GM12878 (cell line): ENCODE measurements at regions not wholly inside any gene's neighbourhood (a gene's known extent, or its start where the extent isn't known, plus 50 kb on each side); places are given as distances from the start of the nearest gene placed in this dataset.

Experiments
- ATAC-seq: fragments of 200-7000 bp; cut with Tn5 transposase; 3 replicates; pipeline ENCODE4 v1.9.1; 2020; ENCODE audit warnings: mild to moderate bottlenecking, moderate library complexity
- BruUV-seq: library from RNA; stranded (reverse); fragments of 400-500 nt; replicated peaks from 2 replicates; lab custom pipeline; 2021; lab: Mats Ljungman, UMichigan
- CTCF ChIA-PET: fragments of 300-600 bp; sonication (Branson Sonifier 250); formaldehyde crosslinking; extraction: SDS; loops from one replicate; lab custom pipeline; 2021; ENCODE audit warnings: inconsistent platforms; lab: Yijun Ruan, JAX
- POLR2A ChIA-PET: fragments of 350-600 bp; formaldehyde crosslinking; extraction: SDS; loops from one replicate; lab custom pipeline; 2021; ENCODE audit warnings: inconsistent platforms; lab: Charles Lee
- RAD21 ChIA-PET: fragments of 300-600 bp; sonication (Branson Sonifier 250); formaldehyde crosslinking; loops from one replicate; lab custom pipeline; 2023; ENCODE audit warnings: antibody characterized with exemption; ENCODE audit not compliant: unreplicated experiment; lab: Charles Lee
- SMC1A ChIA-PET: fragments of 300-600 bp; sonication (Branson Sonifier 250); formaldehyde crosslinking; loops from one replicate; lab custom pipeline; 2023; ENCODE audit not compliant: unreplicated experiment, uncharacterized antibody; lab: Charles Lee
- DNase-seq: peaks from one replicate; pipeline ENCODE4 v3.0.0-alpha.2; 2011; ENCODE audit warnings: low read depth, low spot score
- FAIRE-seq: peaks from 3 replicates; lab custom pipeline; 2011; peaks lifted over from hg19 to GRCh38; lab: Jason Lieb, UNC
- H2AFZ ChIP-seq: 2 replicates; pipeline ENCODE4 v1.6.0; 2011; ENCODE audit warnings: low read depth, low read length, control low read depth; ENCODE audit not compliant: control insufficient read depth
- H3K27ac ChIP-seq: 2 replicates; pipeline ENCODE4 v1.5.1; 2011; ENCODE audit warnings: control low read depth; ENCODE audit not compliant: control insufficient read depth, insufficient read depth
- H3K27me3 ChIP-seq, 2 experiments: replicated peaks in 1 of 2; 2 replicates each; pipeline versions ENCODE4 v1.6.0 to v1.6.1; 2011; ENCODE audit warnings: low read length in 1 of 2; ENCODE audit not compliant: control insufficient read depth in 2 of 2, insufficient read depth in 2 of 2
- H3K36me3 ChIP-seq, 2 experiments: 2 replicates each; pipeline ENCODE4 v1.5.1; 2011; ENCODE audit warnings: low read length in 1 of 2; ENCODE audit not compliant: control insufficient read depth in 2 of 2, insufficient read depth in 2 of 2
- H3K4me1 ChIP-seq: 2 replicates; pipeline ENCODE4 v1.6.1; 2011; ENCODE audit warnings: mild to moderate bottlenecking, low read length, moderate library complexity, mixed read lengths; ENCODE audit not compliant: control insufficient read depth, insufficient read depth
- H3K4me2 ChIP-seq: 2 replicates; pipeline ENCODE4 v1.6.0; 2011; ENCODE audit warnings: control low read depth; ENCODE audit not compliant: control insufficient read depth, insufficient read depth
- H3K4me3 ChIP-seq: fragments of 200-600 bp; sonication (generic); 2 replicates; pipeline ENCODE4 v1.5.1; 2016
- H3K79me2 ChIP-seq: 2 replicates; pipeline ENCODE4 v1.6.0; 2011; ENCODE audit warnings: low read length; ENCODE audit not compliant: control insufficient read depth, insufficient read depth
- H3K9ac ChIP-seq: 2 replicates; pipeline ENCODE4 v1.8.0; 2011; ENCODE audit warnings: low read length, control low read depth, mixed read lengths; ENCODE audit not compliant: control insufficient read depth, insufficient read depth
- H3K9me3 ChIP-seq: replicated peaks from 3 replicates; pipeline ENCODE4 v1.5.1; 2011; ENCODE audit warnings: mild to moderate bottlenecking, low read length; ENCODE audit not compliant: control insufficient read depth, insufficient read depth
- H4K20me1 ChIP-seq: 2 replicates; pipeline ENCODE4 v1.6.0; 2011; ENCODE audit not compliant: control insufficient read depth, insufficient read depth
- CHD2 ChIP-seq: IDR thresholded peaks from 2 replicates; pipeline ENCODE4 v1.6.1; 2011; ENCODE audit warnings: low read depth, low read length, improper control_type of control experiment, borderline replicate concordance
- JUND ChIP-seq: IDR thresholded peaks from 2 replicates; pipeline ENCODE4 v1.6.1; 2012; ENCODE audit warnings: low read depth, mild to moderate bottlenecking, low read length, improper control_type of control experiment, moderate library complexity
- LARP7 ChIP-seq: fragments of 450-650 bp; IDR thresholded peaks from 2 replicates; pipeline ENCODE4 v1.6.1; 2017; ENCODE audit warnings: mild to moderate bottlenecking
- MEF2B ChIP-seq: fragments of 450-650 bp; IDR thresholded peaks from 2 replicates; pipeline ENCODE4 v1.6.1; 2018; ENCODE audit warnings: mild to moderate bottlenecking, moderate library complexity; ENCODE audit not compliant: partially characterized antibody, poor library complexity, severe bottlenecking
- MTA2 ChIP-seq: fragments of 450-650 bp; IDR thresholded peaks from 2 replicates; pipeline ENCODE4 v1.6.1; 2016; ENCODE audit warnings: low read depth, mild to moderate bottlenecking, moderate library complexity
- MYB ChIP-seq: fragments of 150-350 bp; IDR thresholded peaks from 2 replicates; pipeline ENCODE4 v1.6.1; 2014; ENCODE audit warnings: mild to moderate bottlenecking, low read depth, low read length, borderline replicate concordance
- NFXL1 ChIP-seq: fragments of 450-650 bp; IDR thresholded peaks from 2 replicates; pipeline ENCODE4 v1.6.1; 2017; ENCODE audit warnings: antibody characterized with exemption, mild to moderate bottlenecking, borderline replicate concordance
- NR2C1 ChIP-seq: fragments of 450-650 bp; IDR thresholded peaks from 2 replicates; pipeline ENCODE4 v1.6.1; 2017; ENCODE audit warnings: antibody characterized with exemption, mild to moderate bottlenecking, moderate library complexity
- NR2C2 ChIP-seq: IDR thresholded peaks from 2 replicates; pipeline ENCODE4 v1.6.1; 2011; ENCODE audit warnings: borderline replicate concordance, low read depth; ENCODE audit not compliant: control insufficient read depth, insufficient read length
- NR2F1 ChIP-seq: fragments of 450-650 bp; conservative IDR thresholded peaks from 2 replicates; pipeline ENCODE4 v1.6.1; 2017; ENCODE audit warnings: mild to moderate bottlenecking
- NRF1 ChIP-seq: conservative IDR thresholded peaks from 2 replicates; pipeline ENCODE4 v1.6.1; 2011; ENCODE audit warnings: mild to moderate bottlenecking, low read depth, low read length, improper control_type of control experiment
- POU2F2 ChIP-seq: IDR thresholded peaks from 3 replicates; pipeline ENCODE4 v1.6.1; 2011; ENCODE audit warnings: low read depth, mild to moderate bottlenecking, low read length, borderline replicate concordance
- RFX5 ChIP-seq: IDR thresholded peaks from 2 replicates; pipeline ENCODE4 v1.6.1; 2011; ENCODE audit warnings: low read depth, low read length, improper control_type of control experiment
- SIN3A ChIP-seq: IDR thresholded peaks from 2 replicates; pipeline ENCODE4 v1.6.1; 2012; ENCODE audit warnings: low read depth, low read length, improper control_type of control experiment
- SP1 ChIP-seq: IDR thresholded peaks from one replicate; pipeline ENCODE4 v1.6.1; 2011; ENCODE audit warnings: low read depth, low read length
- TCF3 ChIP-seq: IDR thresholded peaks from 2 replicates; pipeline ENCODE4 v1.6.1; 2012; ENCODE audit warnings: low read depth, mild to moderate bottlenecking, low read length, borderline replicate concordance; ENCODE audit not compliant: insufficient read depth
- USF2 ChIP-seq: IDR thresholded peaks from 2 replicates; pipeline ENCODE4 v1.6.1; 2011; ENCODE audit warnings: low read depth, low read length, improper control_type of control experiment, borderline replicate concordance
- ZBTB11 ChIP-seq: fragments of 450-650 bp; formaldehyde crosslinking; IDR thresholded peaks from 2 replicates; pipeline ENCODE4 v1.5.0; 2022; ENCODE audit warnings: mild to moderate bottlenecking, missing genetic modification characterization
- ZNF217 ChIP-seq: fragments of 450-650 bp; IDR thresholded peaks from 2 replicates; pipeline ENCODE4 v1.6.1; 2017; ENCODE audit warnings: antibody characterized with exemption, mild to moderate bottlenecking
- WGBS: methylation state at CpG from one replicate; pipeline ENCODE4 v1.1.6; 2016; ENCODE audit warnings: low lambda C conversion rate; ENCODE audit not compliant: insufficient replicate concordance, insufficient coverage; ENCODE audit errors: missing lambda C conversion rate; 5-methylcytosine and 5-hydroxymethylcytosine counted together
- in situ Hi-C: fragments of 300-500 bp; cut with MboI; formaldehyde crosslinking; loops from 9 replicates; pipeline ENCODE4 v1.14.3; 2018; ENCODE audit warnings: mixed read lengths
- intact Hi-C: fragments of 100-400 bp; cut with micrococcal nuclease; formaldehyde crosslinking; loops from one replicate; pipeline ENCODE4 v1.14.2; 2022; ENCODE audit not compliant: unreplicated experiment

GRCh38 chr2:79320871-79321270, 161.3 kb upstream of the REG3A start:
- in situ Hi-C loops: no loop called here
- RAD21 ChIA-PET: no interaction called here

More at GRCh38 chr2:79320871-79321270, 161.3 kb upstream of the REG3A start:
- no peak for TF ChIP-seq POU2F2
- no peak for TF ChIP-seq TCF3
- TF ChIP-seq SIN3A: no peak
- TF ChIP-seq CHD2: no peak
- TF ChIP-seq RFX5: no peak
- TF ChIP-seq USF2: no peak
- no peak for TF ChIP-seq NFXL1
- TF ChIP-seq MEF2B: no peak
- TF ChIP-seq MYB: no peak
- TF ChIP-seq LARP7: no peak
- TF ChIP-seq SP1: no peak
- no peak for TF ChIP-seq NRF1
- TF ChIP-seq NR2C1: no peak
- no peak for TF ChIP-seq NR2C2
- TF ChIP-seq ZBTB11 (CRISPR knock-in tag): no peak
- TF ChIP-seq NR2F1: no peak
- TF ChIP-seq JUND: no peak
- no peak for TF ChIP-seq MTA2
- TF ChIP-seq ZNF217: no peak
- TF ChIP-seq, all 136 proteins: peak for 0
- Histone ChIP-seq H2AFZ (no peak overlapping the region), H3K27ac (no peak overlapping the region), H4K20me1 (no peaks in the 10 kb centered on the region), H3K9ac (no peak overlapping the region), H3K9me3 (no peaks in the 10 kb centered on the region), H3K27me3 (no peaks in the 10 kb centered on the region), H3K4me2 (no peak overlapping the region), H3K4me3 (no peak overlapping the region), H3K36me3 (no peaks in the 10 kb centered on the region), H3K79me2 (no peaks in the 10 kb centered on the region), H3K4me1 (no peaks in the 10 kb centered on the region)
- no peak for DNase-seq
- ATAC-seq: no peak
- 0% methylated on average over 1 of the region's 1 CpG for WGBS
- ChIA-PET POLR2A (no interaction called here), SMC1A (no interaction called here), CTCF (no interaction called here)
- no peak for FAIRE-seq
- BruUV-seq: no TSS peak
- intact Hi-C loops: no loop called here
